Large intestine (tissue), 3 donors: ENCODE measurements at regions not wholly inside any gene's neighbourhood (a gene's known extent, or its start where the extent isn't known, plus 50 kb on each side); places are given as distances from the start of the nearest gene placed in this dataset.

Experiments used
- DNase-seq, 2 donors: peaks; one replicate each; pipeline versions ENCODE4 v3.0.0 to v3.0.0-alpha.2; 2013
- H3K27ac ChIP-seq: one replicate; pipeline ENCODE4 v1.5.1; 2013; ENCODE audit warnings: low read length
- H3K27me3 ChIP-seq: 2 replicates; pipeline ENCODE4 v1.6.1; 2013; ENCODE audit warnings: low read length; ENCODE audit not compliant: control insufficient read depth, insufficient read depth
- H3K36me3 ChIP-seq: 2 replicates; pipeline ENCODE4 v1.6.1; 2013; ENCODE audit warnings: low read length; ENCODE audit not compliant: control insufficient read depth, insufficient read depth
- H3K4me1 ChIP-seq: one replicate; pipeline ENCODE4 v1.6.1; 2013; ENCODE audit warnings: low read length; ENCODE audit not compliant: control insufficient read depth, insufficient read depth
- H3K4me3 ChIP-seq: one replicate; pipeline ENCODE4 v1.5.1; 2013; ENCODE audit warnings: low read length
- H3K9me3 ChIP-seq: one replicate; pipeline ENCODE4 v1.6.1; 2013; ENCODE audit warnings: mild to moderate bottlenecking, low read depth, low read length, moderate library complexity; ENCODE audit not compliant: control insufficient read depth
- WGBS: methylation state at CpG from one replicate; pipeline ENCODE4 v1.1.5; 2013; ENCODE audit warnings: low lambda C conversion rate; ENCODE audit not compliant: insufficient coverage; 5-methylcytosine and 5-hydroxymethylcytosine counted together

GRCh38 chr2:122523143-122523542 is 767.7 kb downstream of the TSN start:
- no peak for DNase-seq
- WGBS = no CpG with 5 or more reads among the region's 4 CpGs

GRCh38 chr2:122523981-122524380 is 768.5 kb downstream of the TSN start:
- Histone ChIP-seq H3K27ac (no peak overlapping the region), H3K9me3 (no peaks in the 10 kb centered on the region), H3K36me3 (no peaks in the 10 kb centered on the region), H3K4me3 (no peak overlapping the region), H3K4me1 (no peaks in the 10 kb centered on the region), H3K27me3 (no peaks in the 10 kb centered on the region)
- WGBS = 100% methylated on average over 1 of the region's 3 CpGs
- no peak for DNase-seq

More at GRCh38 chr2:122523143-122523542, 767.7 kb downstream of the TSN start:
- H3K27me3 ChIP-seq = no peaks in the 10 kb centered on the region
- no peak overlapping the region for H3K4me3 ChIP-seq
- no peaks in the 10 kb centered on the region for H3K9me3 ChIP-seq
- no peaks in the 10 kb centered on the region for H3K4me1 ChIP-seq
- no peaks in the 10 kb centered on the region for H3K36me3 ChIP-seq
- H3K27ac ChIP-seq = no peak overlapping the region

GRCh38 chr2:122525336-122525735 is 769.9 kb downstream of the TSN start:
- 50% methylated on average over 1 of the region's 2 CpGs for WGBS
- no peak overlapping the region for H3K4me3 ChIP-seq
- no peak overlapping the region for H3K27ac ChIP-seq
- no peaks in the 10 kb centered on the region for H3K4me1 ChIP-seq
- no peak for DNase-seq
- no peaks in the 10 kb centered on the region for H3K9me3 ChIP-seq
- H3K36me3 ChIP-seq = no peaks in the 10 kb centered on the region
- H3K27me3 ChIP-seq = no peaks in the 10 kb centered on the region

- Histone ChIP-seq H3K4me1 (no peaks in the 10 kb centered on the region), H3K27ac (no peak overlapping the region), H3K36me3 (no peaks in the 10 kb centered on the region), H3K27me3 (no peaks in the 10 kb centered on the region), H3K4me3 (no peak overlapping the region), H3K9me3 (no peaks in the 10 kb centered on the region)
- DNase-seq = no peak
- 100% methylated on average over 1 of the region's 3 CpGs for WGBS
Observed at GRCh38 chr2:122528061-122528460, 772.6 kb downstream of the TSN start.

GRCh38 chr2:122528958-122529705 is 773.7 kb downstream of the TSN start:
- WGBS = no CpG with 5 or more reads among the region's 11 CpGs
- Histone ChIP-seq H3K4me3 (no peak overlapping the region), H3K27me3 (no peaks in the 10 kb centered on the region), H3K9me3 (no peaks in the 10 kb centered on the region), H3K4me1 (no peaks in the 10 kb centered on the region), H3K27ac (no peak overlapping the region), H3K36me3 (no peaks in the 10 kb centered on the region)
- DNase-seq = no peak

GRCh38 chr2:122530814-122531213 is 775.4 kb downstream of the TSN start:
- WGBS = no CpG with 5 or more reads among the region's 2 CpGs
- no peak overlapping the region for H3K27ac ChIP-seq
- no peak for DNase-seq

GRCh38 chr2:122531290-122532071 is 776.0 kb downstream of the TSN start:
- WGBS = no CpG with 5 or more reads among the region's 15 CpGs
- H3K9me3 ChIP-seq = no peaks in the 10 kb centered on the region
- no peaks in the 10 kb centered on the region for H3K4me1 ChIP-seq
- no peak overlapping the region for H3K27ac ChIP-seq
- H3K27me3 ChIP-seq = no peaks in the 10 kb centered on the region
- H3K36me3 ChIP-seq = no peaks in the 10 kb centered on the region
- no peak for DNase-seq
- no peak overlapping the region for H3K4me3 ChIP-seq

More at GRCh38 chr2:122530814-122531213, 775.4 kb downstream of the TSN start:
- Histone ChIP-seq H3K4me1 (no peaks in the 10 kb centered on the region), H3K27me3 (no peaks in the 10 kb centered on the region), H3K4me3 (no peak overlapping the region), H3K36me3 (no peaks in the 10 kb centered on the region), H3K9me3 (no peaks in the 10 kb centered on the region)

GRCh38 chr2:122532072-122532344 is 776.6 kb downstream of the TSN start:
- Histone ChIP-seq H3K27me3 (no peaks in the 10 kb centered on the region), H3K9me3 (no peaks in the 10 kb centered on the region), H3K27ac (no peak overlapping the region), H3K4me3 (no peak overlapping the region), H3K36me3 (no peaks in the 10 kb centered on the region), H3K4me1 (no peaks in the 10 kb centered on the region)
- no peak for DNase-seq

- no peak overlapping the region for H3K4me3 ChIP-seq
- H3K4me1 ChIP-seq = no peaks in the 10 kb centered on the region
- no peaks in the 10 kb centered on the region for H3K9me3 ChIP-seq
- no peaks in the 10 kb centered on the region for H3K27me3 ChIP-seq
- 91% methylated on average over 3 of the region's 5 CpGs for WGBS
- no peak overlapping the region for H3K27ac ChIP-seq
- no peak for DNase-seq
- no peaks in the 10 kb centered on the region for H3K36me3 ChIP-seq
Observed at GRCh38 chr2:122532481-122532880, 777.0 kb downstream of the TSN start.

- no peaks in the 10 kb centered on the region for H3K9me3 ChIP-seq
- WGBS = no CpG with 5 or more reads among the region's 5 CpGs
- H3K27me3 ChIP-seq = no peaks in the 10 kb centered on the region
- no peaks in the 10 kb centered on the region for H3K4me1 ChIP-seq
- no peak overlapping the region for H3K4me3 ChIP-seq
- H3K27ac ChIP-seq = no peak overlapping the region
- H3K36me3 ChIP-seq = no peaks in the 10 kb centered on the region
- DNase-seq = no peak
Observed at GRCh38 chr2:122535960-122536505, 780.6 kb downstream of the TSN start.
